Osteoblast (primary cell): ENCODE measurements at regions not wholly inside any gene's neighbourhood (a gene's known extent, or its start where the extent isn't known, plus 50 kb on each side); places are given as distances from the start of the nearest gene placed in this dataset.
A peak's percentile ranks its signal among the peaks of the same experiment; 100 is the strongest.

Source experiments
- DNase-seq: peaks from one replicate; pipeline ENCODE4 v3.0.0; 2011; ENCODE audit warnings: low spot score, mixed read lengths; ENCODE audit not compliant: insufficient read length; ENCODE audit errors: missing footprints
- H2AFZ ChIP-seq: 2 replicates; pipeline ENCODE4 v1.6.0; 2011; ENCODE audit warnings: mild to moderate bottlenecking, low read length
- H3K27ac ChIP-seq: 2 replicates; pipeline ENCODE4 v1.5.1; 2011; ENCODE audit warnings: mild to moderate bottlenecking, low read depth, low read length, moderate library complexity
- H3K27me3 ChIP-seq: 2 replicates; pipeline ENCODE4 v1.6.0; 2012; ENCODE audit warnings: mild to moderate bottlenecking, control low read depth, inconsistent platforms, low read length, moderate library complexity; ENCODE audit not compliant: insufficient read depth
- H3K36me3 ChIP-seq: 2 replicates; pipeline ENCODE4 v1.5.1; 2011; ENCODE audit warnings: mild to moderate bottlenecking, low read length, control low read depth, moderate library complexity; ENCODE audit not compliant: insufficient read depth
- H3K4me1 ChIP-seq: 2 replicates; pipeline ENCODE4 v1.5.1; 2011; ENCODE audit warnings: mild to moderate bottlenecking, low read length, control low read depth, moderate library complexity; ENCODE audit not compliant: insufficient read depth
- H3K4me2 ChIP-seq: 2 replicates; pipeline ENCODE4 v1.6.0; 2011; ENCODE audit warnings: mild to moderate bottlenecking, low read length; ENCODE audit not compliant: insufficient read depth
- H3K4me3 ChIP-seq: fragments of 200-600 bp; sonication (generic); 3 replicates; pipeline ENCODE4 v1.5.1; 2012; ENCODE audit warnings: mild to moderate bottlenecking, low read length, inconsistent platforms; ENCODE audit not compliant: insufficient read depth
- H3K79me2 ChIP-seq: 2 replicates; pipeline ENCODE4 v1.6.0; 2012; ENCODE audit warnings: mild to moderate bottlenecking, low read length, control low read depth, inconsistent platforms; ENCODE audit not compliant: insufficient read depth
- H3K9me3 ChIP-seq: 2 replicates; pipeline ENCODE4 v1.5.1; 2011; ENCODE audit warnings: low read depth, low read length, control low read depth
- H4K20me1 ChIP-seq: 2 replicates; pipeline ENCODE4 v1.6.0; 2012; ENCODE audit warnings: mild to moderate bottlenecking, low read length, control low read depth; ENCODE audit not compliant: insufficient read depth
- TF ChIP-seq, protein P1 (sequence below): IDR thresholded peaks from 2 replicates; pipeline ENCODE4 v1.5.1; 2011; ENCODE audit warnings: mild to moderate bottlenecking, low read depth, low read length, moderate library complexity; ENCODE audit errors: extremely low read depth

DNA sequence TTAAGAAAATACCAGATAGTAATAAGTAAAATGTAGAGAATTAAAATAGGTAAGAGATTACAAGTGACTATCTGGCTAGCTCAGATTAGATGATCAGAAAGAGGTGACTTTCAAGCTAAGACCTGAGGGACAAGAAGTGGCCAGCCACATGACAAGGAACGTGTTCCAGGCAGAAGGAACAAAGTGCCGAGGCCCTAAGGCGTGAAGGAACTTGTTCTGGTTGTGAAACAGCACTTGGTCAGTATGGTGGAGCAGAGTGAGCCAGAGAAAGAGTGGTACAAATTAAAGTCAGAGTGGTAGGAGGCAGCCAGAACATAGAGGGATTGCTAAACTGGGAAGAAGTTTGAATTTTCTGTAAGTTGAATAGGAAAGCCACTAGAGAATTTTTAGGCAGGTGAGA is 73.6 kb downstream of the ADRB2 start:
- Histone ChIP-seq H3K79me2 (no peaks in the 10 kb centered on the region), H3K4me3 (no peak overlapping the region), H4K20me1 (no peaks in the 10 kb centered on the region), H3K36me3 (no peaks in the 10 kb centered on the region), H3K9me3 (no peaks in the 10 kb centered on the region), H3K27me3 (peaks cover 6% of the 10 kb centered on the region), H3K4me2 (no peak overlapping the region), H3K27ac (no peak overlapping the region), H3K4me1 (no peaks in the 10 kb centered on the region), H2AFZ (no peak overlapping the region)
- DNase-seq, result no peak
- TF ChIP-seq, protein P1, sequence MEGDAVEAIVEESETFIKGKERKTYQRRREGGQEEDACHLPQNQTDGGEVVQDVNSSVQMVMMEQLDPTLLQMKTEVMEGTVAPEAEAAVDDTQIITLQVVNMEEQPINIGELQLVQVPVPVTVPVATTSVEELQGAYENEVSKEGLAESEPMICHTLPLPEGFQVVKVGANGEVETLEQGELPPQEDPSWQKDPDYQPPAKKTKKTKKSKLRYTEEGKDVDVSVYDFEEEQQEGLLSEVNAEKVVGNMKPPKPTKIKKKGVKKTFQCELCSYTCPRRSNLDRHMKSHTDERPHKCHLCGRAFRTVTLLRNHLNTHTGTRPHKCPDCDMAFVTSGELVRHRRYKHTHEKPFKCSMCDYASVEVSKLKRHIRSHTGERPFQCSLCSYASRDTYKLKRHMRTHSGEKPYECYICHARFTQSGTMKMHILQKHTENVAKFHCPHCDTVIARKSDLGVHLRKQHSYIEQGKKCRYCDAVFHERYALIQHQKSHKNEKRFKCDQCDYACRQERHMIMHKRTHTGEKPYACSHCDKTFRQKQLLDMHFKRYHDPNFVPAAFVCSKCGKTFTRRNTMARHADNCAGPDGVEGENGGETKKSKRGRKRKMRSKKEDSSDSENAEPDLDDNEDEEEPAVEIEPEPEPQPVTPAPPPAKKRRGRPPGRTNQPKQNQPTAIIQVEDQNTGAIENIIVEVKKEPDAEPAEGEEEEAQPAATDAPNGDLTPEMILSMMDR, result no peak

DNA sequence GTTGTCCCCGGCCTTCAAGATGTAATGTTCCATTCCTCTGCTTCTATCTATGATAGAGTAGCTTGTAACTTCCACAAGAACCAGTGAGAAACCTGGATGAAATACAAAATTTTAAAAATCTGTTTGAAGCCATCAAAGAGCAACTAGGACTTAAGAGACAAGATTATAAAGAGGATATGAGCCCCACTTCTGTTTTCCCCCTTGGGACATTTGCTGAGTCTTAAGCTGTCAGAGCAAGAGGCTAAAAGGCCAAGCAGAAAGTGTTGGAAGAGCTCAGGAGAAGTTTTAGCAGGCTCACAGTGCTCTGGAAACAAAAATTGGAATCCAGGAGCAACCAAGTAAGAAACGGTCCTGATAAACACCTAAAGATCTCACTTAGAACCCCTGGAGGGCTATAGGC is 76.1 kb downstream of the ADRB2 start:
- Histone ChIP-seq H3K4me1 (no peaks in the 10 kb centered on the region), H3K4me2 (no peak overlapping the region), H4K20me1 (no peaks in the 10 kb centered on the region), H3K79me2 (no peaks in the 10 kb centered on the region), H3K4me3 (no peak overlapping the region), H3K9me3 (no peaks in the 10 kb centered on the region), H3K36me3 (no peaks in the 10 kb centered on the region), H3K27ac (no peak overlapping the region), H2AFZ (no peak overlapping the region), H3K27me3 (peaks cover 6% of the 10 kb centered on the region)
- peak; percentile 38 for DNase-seq
- TF ChIP-seq, protein P1, result no peak

DNA sequence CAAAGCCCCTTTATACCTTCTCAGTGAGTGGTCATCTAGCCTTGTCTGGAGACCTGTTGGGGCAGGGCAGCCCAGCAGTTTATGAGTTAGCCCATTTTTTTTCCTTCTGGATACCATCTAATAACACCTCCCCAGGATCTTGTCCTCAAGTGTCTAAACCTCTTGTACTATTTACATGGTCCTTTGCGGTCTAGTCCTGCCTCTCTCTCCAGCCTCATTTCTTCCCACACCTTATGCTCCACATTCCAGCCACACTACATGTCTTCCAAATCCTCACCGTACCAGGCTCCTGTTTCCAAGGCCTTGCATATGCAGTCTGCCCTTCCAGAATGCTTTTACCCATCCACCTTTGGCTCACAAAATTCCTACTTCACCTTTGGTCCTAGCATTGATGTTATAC is 77.2 kb downstream of the ADRB2 start:
- H4K20me1 ChIP-seq, result no peaks in the 10 kb centered on the region
- no peaks in the 10 kb centered on the region for H3K79me2 ChIP-seq
- H3K27ac ChIP-seq, result no peak overlapping the region
- no peaks in the 10 kb centered on the region for H3K36me3 ChIP-seq
- peaks cover 3% of the 10 kb centered on the region for H3K27me3 ChIP-seq
- no peak overlapping the region for H3K4me2 ChIP-seq
- TF ChIP-seq, protein P1, result no peak
- H3K4me3 ChIP-seq, result no peak overlapping the region
- H2AFZ ChIP-seq, result no peak overlapping the region
- no peaks in the 10 kb centered on the region for H3K9me3 ChIP-seq
- H3K4me1 ChIP-seq, result peaks cover 1% of the 10 kb centered on the region
- no peak for DNase-seq

DNA sequence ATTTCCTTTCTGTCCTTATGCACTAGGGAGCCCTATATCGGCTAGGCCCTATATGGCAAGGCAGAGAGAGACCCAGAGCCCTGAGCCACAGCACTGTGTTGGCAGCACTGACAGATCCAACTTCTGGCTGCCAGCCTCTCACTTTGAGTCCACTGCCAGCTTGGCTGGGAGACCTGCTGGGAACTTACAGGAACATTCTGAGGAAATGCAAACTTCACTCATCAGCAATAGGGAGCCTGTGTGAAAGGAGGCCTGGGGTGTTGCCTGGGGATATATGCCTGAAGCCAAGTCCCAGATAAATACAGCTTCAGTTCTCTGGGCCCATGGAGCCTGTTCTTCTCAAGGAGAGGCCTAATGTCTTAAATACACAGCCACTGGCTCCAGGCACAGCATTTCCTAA is 78.0 kb downstream of the ADRB2 start:
- TF ChIP-seq, protein P1, result no peak
- Histone ChIP-seq H3K27ac (no peak overlapping the region), H4K20me1 (no peaks in the 10 kb centered on the region), H3K27me3 (peaks cover 3% of the 10 kb centered on the region), H3K9me3 (no peaks in the 10 kb centered on the region), H3K4me3 (no peak overlapping the region), H2AFZ (no peak overlapping the region), H3K4me2 (no peak overlapping the region), H3K79me2 (no peaks in the 10 kb centered on the region), H3K36me3 (no peaks in the 10 kb centered on the region), H3K4me1 (peaks cover 10% of the 10 kb centered on the region)
- DNase-seq, result no peak
